ENCODE measurements at regions not wholly inside any gene's neighbourhood (a gene's known extent, or its start where the extent isn't known, plus 50 kb on each side); places are given as distances from the start of the nearest gene placed in this dataset.
"Not testable (repeated sequence)": the region's sequence is repeated elsewhere in the genome, so short reads cannot be mapped to it uniquely, and the experiment has no call there.

- Histone ChIP-seq H3K27me3 (ENCODE audit: control insufficient read depth, insufficient read depth, low read length) (no peaks in the 10 kb centered on the region), H3K36me3 (ENCODE audit: control insufficient read depth, insufficient read depth, low read length) (no peaks in the 10 kb centered on the region), H3K4me3 (ENCODE audit: low read depth, low read length) (no peak overlapping the region)
- DNase-seq (ENCODE audit: low read depth) = no peak
- no peak for TF ChIP-seq CTCF (IDR thresholded peaks at IDR 0.05; ENCODE audit: insufficient read depth, low read length, poor library complexity, severe bottlenecking)
Measured at GRCh38 chr1:102172200-102172599, 175.5 kb upstream of the OLFM3 start.

GRCh38 chr1:102163799-102164198 is 167.1 kb upstream of the OLFM3 start:
- no peak overlapping the region for H3K4me3 ChIP-seq (ENCODE audit: low read depth, low read length)
- no peak for TF ChIP-seq CTCF (IDR thresholded peaks at IDR 0.05; ENCODE audit: insufficient read depth, low read length, poor library complexity, severe bottlenecking)
- H3K36me3 ChIP-seq (ENCODE audit: control insufficient read depth, insufficient read depth, low read length) = no peaks in the 10 kb centered on the region
- H3K27me3 ChIP-seq (ENCODE audit: control insufficient read depth, insufficient read depth, low read length) = no peaks in the 10 kb centered on the region
- no peak for DNase-seq (ENCODE audit: low read depth)

GRCh38 chr1:102151242-102151641 is 154.5 kb upstream of the OLFM3 start:
- H3K27me3 ChIP-seq (ENCODE audit: control insufficient read depth, insufficient read depth, low read length) = no peaks in the 10 kb centered on the region
- no peaks in the 10 kb centered on the region for H3K36me3 ChIP-seq (ENCODE audit: control insufficient read depth, insufficient read depth, low read length)
- H3K4me3 ChIP-seq (ENCODE audit: low read depth, low read length) = no peak overlapping the region
- no peak for TF ChIP-seq CTCF (IDR thresholded peaks at IDR 0.05; ENCODE audit: insufficient read depth, low read length, poor library complexity, severe bottlenecking)
- no peak for DNase-seq (ENCODE audit: low read depth)

- Histone ChIP-seq H3K27me3 (ENCODE audit: control insufficient read depth, insufficient read depth, low read length) (no peaks in the 10 kb centered on the region), H3K4me3 (ENCODE audit: low read depth, low read length) (no peak overlapping the region), H3K36me3 (ENCODE audit: control insufficient read depth, insufficient read depth, low read length) (no peaks in the 10 kb centered on the region)
- no peak for TF ChIP-seq CTCF (IDR thresholded peaks at IDR 0.05; ENCODE audit: insufficient read depth, low read length, poor library complexity, severe bottlenecking)
- DNase-seq (ENCODE audit: low read depth) = no peak
Measured at GRCh38 chr1:102120910-102121309, 124.2 kb upstream of the OLFM3 start.

GRCh38 chr1:102118150-102118549 is 121.4 kb upstream of the OLFM3 start:
- no peak for DNase-seq (ENCODE audit: low read depth)
- Histone ChIP-seq H3K36me3 (ENCODE audit: control insufficient read depth, insufficient read depth, low read length) (no peaks in the 10 kb centered on the region), H3K4me3 (ENCODE audit: low read depth, low read length) (no peak overlapping the region), H3K27me3 (ENCODE audit: control insufficient read depth, insufficient read depth, low read length) (no peaks in the 10 kb centered on the region)
- no peak for TF ChIP-seq CTCF (IDR thresholded peaks at IDR 0.05; ENCODE audit: insufficient read depth, low read length, poor library complexity, severe bottlenecking)

- DNase-seq (ENCODE audit: low read depth) = no peak
- no peaks in the 10 kb centered on the region for H3K36me3 ChIP-seq (ENCODE audit: control insufficient read depth, insufficient read depth, low read length)
- no peaks in the 10 kb centered on the region for H3K27me3 ChIP-seq (ENCODE audit: control insufficient read depth, insufficient read depth, low read length)
- no peak for TF ChIP-seq CTCF (IDR thresholded peaks at IDR 0.05; ENCODE audit: insufficient read depth, low read length, poor library complexity, severe bottlenecking)
- H3K4me3 ChIP-seq (ENCODE audit: low read depth, low read length) = no peak overlapping the region
Measured at GRCh38 chr1:102110586-102110985, 113.9 kb upstream of the OLFM3 start.

GRCh38 chr1:102109493-102109892 is 112.8 kb upstream of the OLFM3 start:
- H3K4me3 ChIP-seq (ENCODE audit: low read depth, low read length); H3K27me3 ChIP-seq (ENCODE audit: control insufficient read depth, insufficient read depth, low read length); H3K36me3 ChIP-seq (ENCODE audit: control insufficient read depth, insufficient read depth, low read length); DNase-seq (ENCODE audit: low read depth): not testable (repeated sequence)

Data from kidney epithelial cell (primary cell).